ENCODE measurements at regions not wholly inside any gene's neighbourhood (a gene's known extent, or its start where the extent isn't known, plus 50 kb on each side); places are given as distances from the start of the nearest gene placed in this dataset.

GRCh38 chr10:120776442-120776841, 74.7 kb upstream of the WDR11 start:
- no peak overlapping the region for H3K56ac ChIP-seq (ENCODE audit: insufficient read length, low read depth, low read length)
- no peak overlapping the region for H2AFZ ChIP-seq (ENCODE audit: low read length)
- TF ChIP-seq CTCF (conservative IDR thresholded peaks at IDR 0.05), result no peak
- no peak overlapping the region for H2BK12ac ChIP-seq (ENCODE audit: insufficient read length, low read depth, low read length)
- H3K79me2 ChIP-seq (ENCODE audit: insufficient read depth, low read length), result no peaks in the 10 kb centered on the region
- H3K23me2 ChIP-seq (ENCODE audit: insufficient read length, low read depth, low read length, poor library complexity, severe bottlenecking), result no peaks in the 10 kb centered on the region
- no peak overlapping the region for H3K27ac Mint-ChIP-seq
- H2BK15ac ChIP-seq (ENCODE audit: low read depth, low read length), result no peak overlapping the region
- no peak overlapping the region for H2AK5ac ChIP-seq (ENCODE audit: insufficient read length, low read length)
- no peak overlapping the region for H3K9ac ChIP-seq (ENCODE audit: extremely low read depth, insufficient read length, low read length)
- no peak for DNase-seq
- H4K5ac ChIP-seq (ENCODE audit: insufficient read length, low read depth, low read length), result no peak overlapping the region
- H3K14ac ChIP-seq (ENCODE audit: insufficient read depth, low read length), result no peak overlapping the region
- H3K23ac ChIP-seq (ENCODE audit: insufficient read length, low read depth, low read length), result no peak overlapping the region
- no peak overlapping the region for H3K4me3 Mint-ChIP-seq
- H3K4me1 ChIP-seq (ENCODE audit: insufficient read depth, low read length), result no peaks in the 10 kb centered on the region
- H3K27me3 ChIP-seq (ENCODE audit: insufficient read depth, low read length), result no peaks in the 10 kb centered on the region
- no peak overlapping the region for H4K91ac ChIP-seq (ENCODE audit: insufficient read length, low read depth, low read length)
- no peaks in the 10 kb centered on the region for H4K20me1 ChIP-seq (ENCODE audit: control insufficient read depth, insufficient read depth, insufficient read length)
- H3K36me3 Mint-ChIP-seq (ENCODE audit: insufficient read depth in 1 of 3, low read depth in 3 of 3), result no peaks in the 10 kb centered on the region
- no peaks in the 10 kb centered on the region for H3K9me3 ChIP-seq (ENCODE audit: control insufficient read depth, low read depth, low read length)
- H2BK120ac ChIP-seq (ENCODE audit: low read depth, low read length, poor library complexity, severe bottlenecking), result no peak overlapping the region
- no peak overlapping the region for H3K27ac ChIP-seq (ENCODE audit: insufficient read length, low read depth, low read length)
- H3K4me2 ChIP-seq (ENCODE audit: insufficient read depth, insufficient read length, low read length), result no peak overlapping the region
- WGBS (ENCODE audit: extremely low coverage, insufficient read length, low lambda C conversion rate), result no CpG with 5 or more reads among the region's 1 CpG
- no peaks in the 10 kb centered on the region for H3K79me1 ChIP-seq (ENCODE audit: insufficient read depth, low read depth, low read length, poor library complexity, severe bottlenecking)
- no peak overlapping the region for H3T11ph ChIP-seq (ENCODE audit: low read length)
- no peak overlapping the region for H3K18ac ChIP-seq (ENCODE audit: insufficient read length, low read depth, low read length)
- no peak overlapping the region for H2BK20ac ChIP-seq (ENCODE audit: low read depth, low read length, poor library complexity, severe bottlenecking)
- H3K4ac ChIP-seq (ENCODE audit: low read depth, low read length), result no peak overlapping the region
- H3K4me1 Mint-ChIP-seq, result peaks cover 1 to 2% of the 10 kb centered on the region in 2 experiments; a peak in 2 of 4 replicates
- no peak overlapping the region for H2BK5ac ChIP-seq (ENCODE audit: insufficient read length, low read length)
- H4K8ac ChIP-seq (replicated peaks; ENCODE audit: insufficient read length, low read depth, low read length), result no peak overlapping the region
- peaks cover 3% of the 10 kb centered on the region for H3K27me3 Mint-ChIP-seq (ENCODE audit: low read depth)
- H3K9me3 Mint-ChIP-seq, result no peaks in the 10 kb centered on the region

All from H9 (cell line).